Activated naive CD4-positive, alpha-beta T cell treated with anti-CD3 and anti-CD28 coated beads, Interleukin-2, amount 50 U/mL, for 24 hours (primary cell): ENCODE measurements at regions not wholly inside any gene's neighbourhood (a gene's known extent, or its start where the extent isn't known, plus 50 kb on each side); places are given as distances from the start of the nearest gene placed in this dataset.
"Not testable (repeated sequence)": the region's sequence is repeated elsewhere in the genome, so short reads cannot be mapped to it uniquely, and the experiment has no call there.

Source experiments
- H3K27ac Mint-ChIP-seq: one replicate; pipeline ENCODE4 v1.8.0; 2021; ENCODE audit warnings: mild to moderate bottlenecking, mixed read lengths
- H3K27me3 Mint-ChIP-seq: one replicate; pipeline ENCODE4 v1.8.0; 2021; ENCODE audit warnings: mixed read lengths
- H3K36me3 Mint-ChIP-seq: one replicate; pipeline ENCODE4 v1.8.0; 2021; ENCODE audit warnings: mixed read lengths
- H3K4me1 Mint-ChIP-seq: one replicate; pipeline ENCODE4 v1.8.0; 2021; ENCODE audit warnings: mixed read lengths
- H3K4me3 Mint-ChIP-seq: one replicate; pipeline ENCODE4 v1.8.0; 2021; ENCODE audit warnings: mild to moderate bottlenecking, mixed read lengths
- H3K9me3 Mint-ChIP-seq: one replicate; pipeline ENCODE4 v1.8.0; 2021; ENCODE audit warnings: mixed read lengths

GRCh38 chr14:27211741-27212140 is 613.9 kb upstream of the NOVA1 start:
- Mint-ChIP-seq H3K27me3 (no peaks in the 10 kb centered on the region), H3K27ac (no peak overlapping the region), H3K9me3 (peaks cover 13% of the 10 kb centered on the region), H3K4me1 (no peaks in the 10 kb centered on the region), H3K36me3 (no peaks in the 10 kb centered on the region), H3K4me3 (no peak overlapping the region)

- Mint-ChIP-seq H3K9me3 (peaks cover 24% of the 10 kb centered on the region), H3K27ac (no peak overlapping the region), H3K27me3 (no peaks in the 10 kb centered on the region), H3K4me1 (no peaks in the 10 kb centered on the region), H3K4me3 (no peak overlapping the region), H3K36me3 (no peaks in the 10 kb centered on the region)
These were observed 624.8 kb upstream of the NOVA1 start for GRCh38 chr14:27222671-27223070.

- Mint-ChIP-seq H3K27ac (no peak overlapping the region), H3K9me3 (peaks cover 21% of the 10 kb centered on the region), H3K4me1 (no peaks in the 10 kb centered on the region), H3K4me3 (no peak overlapping the region), H3K36me3 (no peaks in the 10 kb centered on the region), H3K27me3 (no peaks in the 10 kb centered on the region)
These were observed 626.1 kb upstream of the NOVA1 start for GRCh38 chr14:27223906-27224305.

GRCh38 chr14:27228053-27228452 is 630.2 kb upstream of the NOVA1 start:
- Mint-ChIP-seq H3K27me3 (no peaks in the 10 kb centered on the region), H3K27ac (no peak overlapping the region), H3K4me1 (no peaks in the 10 kb centered on the region)

GRCh38 chr14:27234331-27234730 is 636.5 kb upstream of the NOVA1 start:
- Mint-ChIP-seq H3K4me3 (no peak overlapping the region), H3K36me3 (no peaks in the 10 kb centered on the region), H3K4me1 (no peaks in the 10 kb centered on the region), H3K27me3 (no peaks in the 10 kb centered on the region), H3K9me3 (peaks cover 14% of the 10 kb centered on the region), H3K27ac (no peak overlapping the region)

More at GRCh38 chr14:27228053-27228452, 630.2 kb upstream of the NOVA1 start:
- Mint-ChIP-seq H3K4me3 (no peak overlapping the region), H3K9me3 (peaks cover 9% of the 10 kb centered on the region), H3K36me3 (no peaks in the 10 kb centered on the region)

GRCh38 chr14:27236601-27237000 is 638.8 kb upstream of the NOVA1 start:
- no peaks in the 10 kb centered on the region for H3K27me3 Mint-ChIP-seq
- no peak overlapping the region for H3K4me3 Mint-ChIP-seq
- no peaks in the 10 kb centered on the region for H3K4me1 Mint-ChIP-seq
- peaks cover 14% of the 10 kb centered on the region for H3K9me3 Mint-ChIP-seq
- no peaks in the 10 kb centered on the region for H3K36me3 Mint-ChIP-seq
- no peak overlapping the region for H3K27ac Mint-ChIP-seq

- Mint-ChIP-seq H3K36me3 (no peaks in the 10 kb centered on the region), H3K27me3 (no peaks in the 10 kb centered on the region), H3K27ac (no peak overlapping the region), H3K4me3 (no peak overlapping the region), H3K4me1 (no peaks in the 10 kb centered on the region), H3K9me3 (peaks cover 19% of the 10 kb centered on the region)
These were observed 645.0 kb upstream of the NOVA1 start for GRCh38 chr14:27242874-27243273.

- H3K9me3 Mint-ChIP-seq, result peaks cover 16% of the 10 kb centered on the region
- no peaks in the 10 kb centered on the region for H3K36me3 Mint-ChIP-seq
- no peaks in the 10 kb centered on the region for H3K4me1 Mint-ChIP-seq
- no peak overlapping the region for H3K27ac Mint-ChIP-seq
- no peak overlapping the region for H3K4me3 Mint-ChIP-seq
- H3K27me3 Mint-ChIP-seq, result no peaks in the 10 kb centered on the region
These were observed 645.5 kb upstream of the NOVA1 start for GRCh38 chr14:27243365-27243764.

GRCh38 chr14:27245947-27246346 is 648.1 kb upstream of the NOVA1 start:
- Mint-ChIP-seq H3K4me3 (no peak overlapping the region), H3K27me3 (no peaks in the 10 kb centered on the region), H3K4me1 (no peaks in the 10 kb centered on the region), H3K9me3 (peaks cover 8% of the 10 kb centered on the region), H3K27ac (no peak overlapping the region), H3K36me3 (no peaks in the 10 kb centered on the region)

- H3K27me3 Mint-ChIP-seq, result no peaks in the 10 kb centered on the region
- no peaks in the 10 kb centered on the region for H3K9me3 Mint-ChIP-seq
- no peaks in the 10 kb centered on the region for H3K4me1 Mint-ChIP-seq
- no peaks in the 10 kb centered on the region for H3K36me3 Mint-ChIP-seq
- no peak overlapping the region for H3K27ac Mint-ChIP-seq
- no peak overlapping the region for H3K4me3 Mint-ChIP-seq
These were observed 656.1 kb upstream of the NOVA1 start for GRCh38 chr14:27253966-27254365.

- H3K4me3 Mint-ChIP-seq, result no peak overlapping the region
- H3K27ac Mint-ChIP-seq, result no peak overlapping the region
- peaks cover 6% of the 10 kb centered on the region for H3K9me3 Mint-ChIP-seq
These were observed 659.0 kb upstream of the NOVA1 start for GRCh38 chr14:27256805-27257204.

GRCh38 chr14:27267876-27268275 is 670.0 kb upstream of the NOVA1 start:
- Mint-ChIP-seq H3K9me3 (peaks cover 10% of the 10 kb centered on the region), H3K27ac (no peak overlapping the region), H3K4me3 (no peak overlapping the region), H3K27me3 (no peaks in the 10 kb centered on the region), H3K4me1 (no peaks in the 10 kb centered on the region), H3K36me3 (no peaks in the 10 kb centered on the region)

More at GRCh38 chr14:27256805-27257204, 659.0 kb upstream of the NOVA1 start:
- H3K4me1 Mint-ChIP-seq, result no peaks in the 10 kb centered on the region
- H3K27me3 Mint-ChIP-seq, result no peaks in the 10 kb centered on the region
- H3K36me3 Mint-ChIP-seq, result no peaks in the 10 kb centered on the region

- H3K9me3 Mint-ChIP-seq, result peaks cover 9% of the 10 kb centered on the region
- no peaks in the 10 kb centered on the region for H3K36me3 Mint-ChIP-seq
- no peak overlapping the region for H3K4me3 Mint-ChIP-seq
- no peaks in the 10 kb centered on the region for H3K27me3 Mint-ChIP-seq
- no peaks in the 10 kb centered on the region for H3K4me1 Mint-ChIP-seq
- no peak overlapping the region for H3K27ac Mint-ChIP-seq
These were observed 672.9 kb upstream of the NOVA1 start for GRCh38 chr14:27270716-27271115.

- Mint-ChIP-seq H3K9me3 (no peaks in the 10 kb centered on the region), H3K36me3 (no peaks in the 10 kb centered on the region), H3K27ac (no peak overlapping the region), H3K4me1 (no peaks in the 10 kb centered on the region), H3K27me3 (no peaks in the 10 kb centered on the region), H3K4me3 (no peak overlapping the region)
These were observed 680.5 kb upstream of the NOVA1 start for GRCh38 chr14:27278341-27278740.

GRCh38 chr14:27305441-27305945 is 707.7 kb upstream of the NOVA1 start:
- Mint-ChIP-seq H3K27me3 (no peaks in the 10 kb centered on the region), H3K4me3 (no peak overlapping the region), H3K27ac (no peak overlapping the region), H3K36me3 (no peaks in the 10 kb centered on the region), H3K4me1 (no peaks in the 10 kb centered on the region), H3K9me3 (peaks cover 30% of the 10 kb centered on the region)

- H3K4me3 Mint-ChIP-seq, H3K4me1 Mint-ChIP-seq, H3K27me3 Mint-ChIP-seq, H3K27ac Mint-ChIP-seq, H3K36me3 Mint-ChIP-seq: not testable (repeated sequence)
- peaks cover 16% of the 10 kb centered on the region for H3K9me3 Mint-ChIP-seq
These were observed 714.9 kb upstream of the NOVA1 start for GRCh38 chr14:27312730-27313129.

GRCh38 chr14:27314231-27314630 is 716.4 kb upstream of the NOVA1 start:
- H3K27me3 Mint-ChIP-seq, result no peaks in the 10 kb centered on the region
- H3K27ac Mint-ChIP-seq, result no peak overlapping the region

More at GRCh38 chr14:27314231-27314630, 716.4 kb upstream of the NOVA1 start:
- no peaks in the 10 kb centered on the region for H3K36me3 Mint-ChIP-seq
- no peak overlapping the region for H3K4me3 Mint-ChIP-seq
- no peaks in the 10 kb centered on the region for H3K4me1 Mint-ChIP-seq
- peaks cover 4% of the 10 kb centered on the region for H3K9me3 Mint-ChIP-seq
